ENCODE measurements at regions not wholly inside any gene's neighbourhood (a gene's known extent, or its start where the extent isn't known, plus 50 kb on each side); places are given as distances from the start of the nearest gene placed in this dataset.

- H3K4me3 ChIP-seq (replicated peaks in 1 of 2; ENCODE audit: low read depth in 1 of 2, low read length in 2 of 2) = no peak overlapping the region
- H3K27ac ChIP-seq (ENCODE audit: low read depth, low read length) = no peak overlapping the region
- H3K9ac ChIP-seq (ENCODE audit: low read length) = no peak overlapping the region
- no peak overlapping the region for H3K4me2 ChIP-seq (ENCODE audit: low read length)
- intact Hi-C loops (cut with micrococcal nuclease) = loop anchor here (10.0 kb wide), 3 partner anchors 200 to 430 kb away; no protein-coding TSS in a partner anchor
- H3K9me2 ChIP-seq (ENCODE audit: insufficient read depth) = no peaks in the 10 kb centered on the region
- no peak for DNase-seq (ENCODE audit: low read depth, low spot score)
- no peaks in the 10 kb centered on the region for H4K20me1 ChIP-seq (ENCODE audit: insufficient read depth)
- no peaks in the 10 kb centered on the region for H3K36me3 ChIP-seq (ENCODE audit: control insufficient read depth in 1 of 2, insufficient read depth in 2 of 2, low read length in 2 of 2)
- no peaks in the 10 kb centered on the region for H3K79me2 ChIP-seq (ENCODE audit: insufficient read depth, low read length)
- H3K27me3 ChIP-seq (ENCODE audit: insufficient read depth, low read length) = no peaks in the 10 kb centered on the region
- peaks cover 14 to 22% of the 10 kb centered on the region in 2 experiments for H3K4me1 ChIP-seq (ENCODE audit: control insufficient read depth in 1 of 2, insufficient read depth in 2 of 2, low read length in 2 of 2)
- no peak for ATAC-seq
- H3K9me3 ChIP-seq (ENCODE audit: control insufficient read depth in 1 of 2, insufficient read depth in 1 of 2, low read depth in 1 of 2, low read length in 2 of 2) = no peaks in the 10 kb centered on the region; a peak in 1 of 4 replicates
- H2AFZ ChIP-seq (ENCODE audit: low read depth, low read length, poor library complexity, severe bottlenecking) = no peak overlapping the region
- no TSS peak for BruUV-seq (replicated peaks)
- CTCF ChIA-PET = no interaction called here
- no peak for TF ChIP-seq POLR2A (IDR thresholded peaks at IDR 0.05; ENCODE audit: borderline replicate concordance, extremely low read depth, insufficient read depth, insufficient read length)
- no peak for TF ChIP-seq RAD21 (IDR thresholded peaks at IDR 0.05; ENCODE audit: low read depth)
- no peak for TF ChIP-seq CBX3 (IDR thresholded peaks at IDR 0.05; ENCODE audit: low read depth)
- TF ChIP-seq, protein P1, sequence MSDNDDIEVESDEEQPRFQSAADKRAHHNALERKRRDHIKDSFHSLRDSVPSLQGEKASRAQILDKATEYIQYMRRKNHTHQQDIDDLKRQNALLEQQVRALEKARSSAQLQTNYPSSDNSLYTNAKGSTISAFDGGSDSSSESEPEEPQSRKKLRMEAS (IDR thresholded peaks at IDR 0.05) = no peak
- TF ChIP-seq, protein P2, sequence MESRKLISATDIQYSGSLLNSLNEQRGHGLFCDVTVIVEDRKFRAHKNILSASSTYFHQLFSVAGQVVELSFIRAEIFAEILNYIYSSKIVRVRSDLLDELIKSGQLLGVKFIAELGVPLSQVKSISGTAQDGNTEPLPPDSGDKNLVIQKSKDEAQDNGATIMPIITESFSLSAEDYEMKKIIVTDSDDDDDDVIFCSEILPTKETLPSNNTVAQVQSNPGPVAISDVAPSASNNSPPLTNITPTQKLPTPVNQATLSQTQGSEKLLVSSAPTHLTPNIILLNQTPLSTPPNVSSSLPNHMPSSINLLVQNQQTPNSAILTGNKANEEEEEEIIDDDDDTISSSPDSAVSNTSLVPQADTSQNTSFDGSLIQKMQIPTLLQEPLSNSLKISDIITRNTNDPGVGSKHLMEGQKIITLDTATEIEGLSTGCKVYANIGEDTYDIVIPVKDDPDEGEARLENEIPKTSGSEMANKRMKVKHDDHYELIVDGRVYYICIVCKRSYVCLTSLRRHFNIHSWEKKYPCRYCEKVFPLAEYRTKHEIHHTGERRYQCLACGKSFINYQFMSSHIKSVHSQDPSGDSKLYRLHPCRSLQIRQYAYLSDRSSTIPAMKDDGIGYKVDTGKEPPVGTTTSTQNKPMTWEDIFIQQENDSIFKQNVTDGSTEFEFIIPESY (IDR thresholded peaks at IDR 0.05; ENCODE audit: extremely low read depth, insufficient replicate concordance, low read length) = no peak
- TF ChIP-seq FOSL1 (IDR thresholded peaks at IDR 0.05; ENCODE audit: low read depth) = no peak
- TF ChIP-seq EGR1 (IDR thresholded peaks at IDR 0.05; ENCODE audit: low read depth) = no peak
- TF ChIP-seq, protein P3, sequence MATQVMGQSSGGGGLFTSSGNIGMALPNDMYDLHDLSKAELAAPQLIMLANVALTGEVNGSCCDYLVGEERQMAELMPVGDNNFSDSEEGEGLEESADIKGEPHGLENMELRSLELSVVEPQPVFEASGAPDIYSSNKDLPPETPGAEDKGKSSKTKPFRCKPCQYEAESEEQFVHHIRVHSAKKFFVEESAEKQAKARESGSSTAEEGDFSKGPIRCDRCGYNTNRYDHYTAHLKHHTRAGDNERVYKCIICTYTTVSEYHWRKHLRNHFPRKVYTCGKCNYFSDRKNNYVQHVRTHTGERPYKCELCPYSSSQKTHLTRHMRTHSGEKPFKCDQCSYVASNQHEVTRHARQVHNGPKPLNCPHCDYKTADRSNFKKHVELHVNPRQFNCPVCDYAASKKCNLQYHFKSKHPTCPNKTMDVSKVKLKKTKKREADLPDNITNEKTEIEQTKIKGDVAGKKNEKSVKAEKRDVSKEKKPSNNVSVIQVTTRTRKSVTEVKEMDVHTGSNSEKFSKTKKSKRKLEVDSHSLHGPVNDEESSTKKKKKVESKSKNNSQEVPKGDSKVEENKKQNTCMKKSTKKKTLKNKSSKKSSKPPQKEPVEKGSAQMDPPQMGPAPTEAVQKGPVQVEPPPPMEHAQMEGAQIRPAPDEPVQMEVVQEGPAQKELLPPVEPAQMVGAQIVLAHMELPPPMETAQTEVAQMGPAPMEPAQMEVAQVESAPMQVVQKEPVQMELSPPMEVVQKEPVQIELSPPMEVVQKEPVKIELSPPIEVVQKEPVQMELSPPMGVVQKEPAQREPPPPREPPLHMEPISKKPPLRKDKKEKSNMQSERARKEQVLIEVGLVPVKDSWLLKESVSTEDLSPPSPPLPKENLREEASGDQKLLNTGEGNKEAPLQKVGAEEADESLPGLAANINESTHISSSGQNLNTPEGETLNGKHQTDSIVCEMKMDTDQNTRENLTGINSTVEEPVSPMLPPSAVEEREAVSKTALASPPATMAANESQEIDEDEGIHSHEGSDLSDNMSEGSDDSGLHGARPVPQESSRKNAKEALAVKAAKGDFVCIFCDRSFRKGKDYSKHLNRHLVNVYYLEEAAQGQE (IDR thresholded peaks at IDR 0.05; ENCODE audit: low read depth) = no peak
- no peak for TF ChIP-seq ZFX (IDR thresholded peaks at IDR 0.05)
- TF ChIP-seq ELF1 (IDR thresholded peaks at IDR 0.05; ENCODE audit: borderline replicate concordance, low read depth) = no peak
- TF ChIP-seq JUND (IDR thresholded peaks at IDR 0.05) = no peak
- TF ChIP-seq EZH2phosphoT487 (IDR thresholded peaks at IDR 0.05; ENCODE audit: borderline replicate concordance) = no peak
- TF ChIP-seq EZH2 (IDR thresholded peaks at IDR 0.05) = no peak
- TF ChIP-seq SRF (IDR thresholded peaks at IDR 0.05; ENCODE audit: low read depth) = no peak
- no peak for TF ChIP-seq YY1 (IDR thresholded peaks at IDR 0.05; ENCODE audit: extremely low read depth, insufficient replicate concordance, low read depth, low read length)
- no peak for TF ChIP-seq CEBPB (IDR thresholded peaks at IDR 0.05; ENCODE audit: low read depth)
- TF ChIP-seq, protein P4, sequence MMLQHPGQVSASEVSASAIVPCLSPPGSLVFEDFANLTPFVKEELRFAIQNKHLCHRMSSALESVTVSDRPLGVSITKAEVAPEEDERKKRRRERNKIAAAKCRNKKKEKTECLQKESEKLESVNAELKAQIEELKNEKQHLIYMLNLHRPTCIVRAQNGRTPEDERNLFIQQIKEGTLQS (IDR thresholded peaks at IDR 0.05) = no peak
- no peak for TF ChIP-seq CTCF (IDR thresholded peaks at IDR 0.05 in 2 of 3, conservative IDR thresholded peaks at IDR 0.05 in 1 of 3; ENCODE audit: borderline replicate concordance in 1 of 3, insufficient read depth in 1 of 3, low read depth in 2 of 3, low read length in 2 of 3)
- TF ChIP-seq ZNF274 (IDR thresholded peaks at IDR 0.05; ENCODE audit: low read depth, low read length) = no peak
- TF ChIP-seq POLR2AphosphoS5 (IDR thresholded peaks at IDR 0.05; ENCODE audit: low read depth, low read length) = no peak
- POLR2A ChIA-PET = no interaction called here
- RAD21 ChIA-PET (ENCODE audit: low non-redundant PET in 1 of 2, low total read pairs in 2 of 2, uncharacterized antibody in 2 of 2, unreplicated experiment in 2 of 2) = no interaction called here
These were observed 191.1 kb downstream of the EFNB2 start for GRCh38 chr13:106344342-106344741.

Measured in HCT116 (cell line).